ENCODE measurements at regions not wholly inside any gene's neighbourhood (a gene's known extent, or its start where the extent isn't known, plus 50 kb on each side); places are given as distances from the start of the nearest gene placed in this dataset.

GRCh38 chr5:67790390-67790789 lies 425.2 kb upstream of the PIK3R1 start:
- TF ChIP-seq TEAD4 (IDR thresholded peaks at IDR 0.05; ENCODE audit: borderline replicate concordance, insufficient read depth) (no peak), YY1 (IDR thresholded peaks at IDR 0.05; ENCODE audit: low read depth) (no peak), ZBTB33 (IDR thresholded peaks at IDR 0.05; ENCODE audit: borderline replicate concordance, low read depth) (no peak), GATA2 (CRISPR knock-in tag; IDR thresholded peaks at IDR 0.05) (no peak), CTCF (IDR thresholded peaks at IDR 0.05) (no peak), EP300 (IDR thresholded peaks at IDR 0.05; ENCODE audit: borderline replicate concordance in 1 of 2, low read depth in 1 of 2, low read length in 1 of 2) (no peak), MAX (IDR thresholded peaks at IDR 0.05; ENCODE audit: low read depth) (no peak), NFIC (IDR thresholded peaks at IDR 0.05; ENCODE audit: borderline replicate concordance) (no peak), MXI1 (IDR thresholded peaks at IDR 0.05; ENCODE audit: low read depth, low read length) (no peak), GABPA (IDR thresholded peaks at IDR 0.05; ENCODE audit: low read depth) (no peak), POLR2AphosphoS5 (IDR thresholded peaks at IDR 0.05; ENCODE audit: low read depth, low read length) (no peak), JUND (IDR thresholded peaks at IDR 0.05) (no peak)
